ENCODE measurements at regions not wholly inside any gene's neighbourhood (a gene's known extent, or its start where the extent isn't known, plus 50 kb on each side); places are given as distances from the start of the nearest gene placed in this dataset.

- TF ChIP-seq, protein P1, sequence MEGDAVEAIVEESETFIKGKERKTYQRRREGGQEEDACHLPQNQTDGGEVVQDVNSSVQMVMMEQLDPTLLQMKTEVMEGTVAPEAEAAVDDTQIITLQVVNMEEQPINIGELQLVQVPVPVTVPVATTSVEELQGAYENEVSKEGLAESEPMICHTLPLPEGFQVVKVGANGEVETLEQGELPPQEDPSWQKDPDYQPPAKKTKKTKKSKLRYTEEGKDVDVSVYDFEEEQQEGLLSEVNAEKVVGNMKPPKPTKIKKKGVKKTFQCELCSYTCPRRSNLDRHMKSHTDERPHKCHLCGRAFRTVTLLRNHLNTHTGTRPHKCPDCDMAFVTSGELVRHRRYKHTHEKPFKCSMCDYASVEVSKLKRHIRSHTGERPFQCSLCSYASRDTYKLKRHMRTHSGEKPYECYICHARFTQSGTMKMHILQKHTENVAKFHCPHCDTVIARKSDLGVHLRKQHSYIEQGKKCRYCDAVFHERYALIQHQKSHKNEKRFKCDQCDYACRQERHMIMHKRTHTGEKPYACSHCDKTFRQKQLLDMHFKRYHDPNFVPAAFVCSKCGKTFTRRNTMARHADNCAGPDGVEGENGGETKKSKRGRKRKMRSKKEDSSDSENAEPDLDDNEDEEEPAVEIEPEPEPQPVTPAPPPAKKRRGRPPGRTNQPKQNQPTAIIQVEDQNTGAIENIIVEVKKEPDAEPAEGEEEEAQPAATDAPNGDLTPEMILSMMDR (IDR thresholded peaks at IDR 0.05; ENCODE audit: borderline replicate concordance, extremely low read depth, low read length, poor library complexity, severe bottlenecking) = no peak
- no peak for TF ChIP-seq EZH2 (IDR thresholded peaks at IDR 0.05; ENCODE audit: borderline replicate concordance, low read depth, low read length, severe bottlenecking)
Observed at GRCh38 chr1:238196516-238196915, 305.8 kb upstream of the ZP4 start.

Measured in DND-41 (cell line).